ENCODE measurements at regions not wholly inside any gene's neighbourhood (a gene's known extent, or its start where the extent isn't known, plus 50 kb on each side); places are given as distances from the start of the nearest gene placed in this dataset.

DNA sequence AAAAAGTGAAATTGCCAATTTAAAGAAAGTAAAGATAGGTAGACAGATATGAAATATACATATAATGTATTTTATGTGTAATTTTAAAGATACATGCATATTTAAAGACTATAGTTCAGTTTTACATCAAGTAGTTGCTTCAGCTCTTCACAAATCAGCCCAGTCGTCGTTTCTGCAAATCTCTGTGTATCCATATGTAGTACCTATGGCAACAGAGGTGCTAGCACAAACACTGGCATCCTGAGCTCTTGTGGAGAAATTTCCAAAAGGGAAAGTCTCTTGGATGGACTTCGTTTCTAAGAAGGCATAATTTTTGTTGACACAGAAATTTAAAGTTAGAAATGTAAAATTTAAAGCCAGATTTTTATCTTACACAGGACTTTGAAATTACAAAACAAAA is 1284.7 kb downstream of the ROBO1 start:
- Histone ChIP-seq H3K4me3 (no peak overlapping the region), H3K9ac (ENCODE audit: low read depth in 2 of 2, low read length in 2 of 2) (no peak overlapping the region), H3K27me3 (no peaks in the 10 kb centered on the region), H3K36me3 (no peaks in the 10 kb centered on the region), H3K4me1 (no peaks in the 10 kb centered on the region), H3K27ac (no peak overlapping the region), H3K9me3 (no peaks in the 10 kb centered on the region)
- TF ChIP-seq, protein P1, sequence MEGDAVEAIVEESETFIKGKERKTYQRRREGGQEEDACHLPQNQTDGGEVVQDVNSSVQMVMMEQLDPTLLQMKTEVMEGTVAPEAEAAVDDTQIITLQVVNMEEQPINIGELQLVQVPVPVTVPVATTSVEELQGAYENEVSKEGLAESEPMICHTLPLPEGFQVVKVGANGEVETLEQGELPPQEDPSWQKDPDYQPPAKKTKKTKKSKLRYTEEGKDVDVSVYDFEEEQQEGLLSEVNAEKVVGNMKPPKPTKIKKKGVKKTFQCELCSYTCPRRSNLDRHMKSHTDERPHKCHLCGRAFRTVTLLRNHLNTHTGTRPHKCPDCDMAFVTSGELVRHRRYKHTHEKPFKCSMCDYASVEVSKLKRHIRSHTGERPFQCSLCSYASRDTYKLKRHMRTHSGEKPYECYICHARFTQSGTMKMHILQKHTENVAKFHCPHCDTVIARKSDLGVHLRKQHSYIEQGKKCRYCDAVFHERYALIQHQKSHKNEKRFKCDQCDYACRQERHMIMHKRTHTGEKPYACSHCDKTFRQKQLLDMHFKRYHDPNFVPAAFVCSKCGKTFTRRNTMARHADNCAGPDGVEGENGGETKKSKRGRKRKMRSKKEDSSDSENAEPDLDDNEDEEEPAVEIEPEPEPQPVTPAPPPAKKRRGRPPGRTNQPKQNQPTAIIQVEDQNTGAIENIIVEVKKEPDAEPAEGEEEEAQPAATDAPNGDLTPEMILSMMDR (IDR thresholded peaks at IDR 0.05) = no peak
- no peak for DNase-seq
- intact Hi-C loops (cut with DNase I) = no loop called here

DNA sequence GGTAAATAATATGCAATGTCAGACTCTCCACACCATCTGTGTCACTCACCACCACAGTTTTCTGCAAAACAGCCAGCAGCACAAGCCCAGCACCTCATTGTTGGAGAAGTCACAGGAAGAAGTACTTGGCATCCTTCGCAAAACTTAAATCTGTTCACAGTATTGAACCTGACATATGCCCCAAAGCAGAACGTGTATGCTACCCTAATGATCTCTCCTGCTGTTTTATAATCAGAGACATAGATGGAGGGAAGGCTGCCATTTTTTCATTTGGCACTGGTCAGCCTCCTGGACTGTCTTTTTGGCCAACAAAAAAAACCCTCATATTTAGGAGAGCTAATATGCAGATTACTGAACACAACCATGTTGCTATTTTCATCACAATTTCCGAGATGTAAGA is 1272.9 kb downstream of the ROBO1 start:
- TF ChIP-seq, protein P1 (IDR thresholded peaks at IDR 0.05) = no peak
- Histone ChIP-seq H3K9me3 (no peaks in the 10 kb centered on the region), H3K4me1 (no peaks in the 10 kb centered on the region), H3K9ac (ENCODE audit: low read depth in 2 of 2, low read length in 2 of 2) (no peak overlapping the region), H3K27ac (no peak overlapping the region), H3K4me3 (no peak overlapping the region), H3K36me3 (no peaks in the 10 kb centered on the region), H3K27me3 (no peaks in the 10 kb centered on the region)
- intact Hi-C loops (cut with DNase I) = no loop called here
- DNase-seq = no peak

DNA sequence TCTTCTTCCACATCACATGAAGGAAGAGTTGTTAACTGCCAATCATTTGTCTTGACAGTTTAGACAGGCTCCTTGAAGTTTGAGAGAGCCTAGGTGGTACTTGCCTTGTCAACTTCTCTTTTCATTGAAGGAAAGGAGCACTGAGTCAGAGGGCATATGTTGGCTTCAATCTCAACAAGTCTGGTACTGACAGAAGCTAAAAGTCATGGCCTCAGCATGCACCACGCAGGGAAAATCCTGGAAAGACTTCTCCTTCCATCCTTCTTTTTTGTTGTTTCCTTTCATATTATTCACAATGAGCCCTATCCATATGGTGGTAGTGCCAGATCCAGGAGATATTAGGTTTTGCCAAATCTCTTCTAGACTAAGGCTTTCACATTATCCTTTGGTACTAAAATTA is 1272.5 kb downstream of the ROBO1 start:
- intact Hi-C loops (cut with DNase I) = no loop called here
- Histone ChIP-seq H3K36me3 (no peaks in the 10 kb centered on the region), H3K9me3 (no peaks in the 10 kb centered on the region), H3K27ac (no peak overlapping the region), H3K4me3 (no peak overlapping the region), H3K9ac (ENCODE audit: low read depth in 2 of 2, low read length in 2 of 2) (no peak overlapping the region), H3K4me1 (no peaks in the 10 kb centered on the region), H3K27me3 (no peaks in the 10 kb centered on the region)
- no peak for DNase-seq
- TF ChIP-seq, protein P1 (IDR thresholded peaks at IDR 0.05) = no peak

DNA sequence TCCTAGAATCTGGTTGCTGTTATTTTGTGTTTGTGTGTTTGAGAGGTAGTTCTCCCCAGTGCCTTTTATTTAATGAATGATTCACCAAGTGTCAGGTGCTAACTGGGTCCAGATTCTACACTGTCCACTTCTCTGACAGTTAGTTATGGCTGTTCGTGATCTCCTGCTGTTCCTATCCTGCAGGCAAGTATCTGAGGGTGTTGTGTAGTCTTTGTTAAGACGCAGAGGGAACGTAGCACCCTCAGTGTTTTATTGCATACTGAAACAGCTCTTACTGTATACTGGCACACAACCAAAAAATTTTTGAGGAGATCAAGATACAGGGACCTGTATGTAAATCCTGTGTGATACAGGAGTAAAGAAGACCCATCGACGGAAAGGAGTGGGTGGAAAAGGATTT is 1271.3 kb downstream of the ROBO1 start:
- no peak for DNase-seq
- intact Hi-C loops (cut with DNase I) = no loop called here
- no peaks in the 10 kb centered on the region for H3K4me1 ChIP-seq
- H3K27me3 ChIP-seq = no peaks in the 10 kb centered on the region
- no peak overlapping the region for H3K4me3 ChIP-seq
- no peaks in the 10 kb centered on the region for H3K9me3 ChIP-seq
- no peaks in the 10 kb centered on the region for H3K36me3 ChIP-seq
- TF ChIP-seq, protein P1 (IDR thresholded peaks at IDR 0.05) = no peak
- no peak overlapping the region for H3K9ac ChIP-seq (ENCODE audit: low read depth in 2 of 2, low read length in 2 of 2)
- H3K27ac ChIP-seq = no peak overlapping the region

DNA sequence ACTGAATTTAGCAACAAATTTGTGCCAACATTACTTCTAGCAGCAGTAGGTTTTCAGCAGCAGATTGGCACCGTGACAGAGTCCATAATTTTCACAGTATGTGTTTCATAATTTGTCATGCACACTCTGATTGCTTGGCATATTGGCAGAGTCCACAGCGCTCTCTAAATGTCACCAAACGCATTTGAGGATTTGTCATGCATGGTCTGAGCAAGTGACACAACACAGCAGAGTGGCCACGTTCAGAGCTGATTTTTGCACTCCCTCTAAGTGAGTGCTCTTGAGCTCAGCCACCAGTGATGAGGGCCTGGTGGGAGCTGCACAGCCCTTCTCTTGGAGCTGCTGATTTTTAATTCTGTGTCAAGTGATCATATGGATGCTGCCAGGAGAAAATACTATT is 1270.8 kb downstream of the ROBO1 start:
- Histone ChIP-seq H3K9ac (ENCODE audit: low read depth in 2 of 2, low read length in 2 of 2) (no peak overlapping the region), H3K27me3 (no peaks in the 10 kb centered on the region), H3K27ac (no peak overlapping the region), H3K4me3 (no peak overlapping the region), H3K9me3 (no peaks in the 10 kb centered on the region), H3K36me3 (no peaks in the 10 kb centered on the region), H3K4me1 (no peaks in the 10 kb centered on the region)
- intact Hi-C loops (cut with DNase I) = no loop called here
- DNase-seq = no peak
- TF ChIP-seq, protein P1 (IDR thresholded peaks at IDR 0.05) = no peak

DNA sequence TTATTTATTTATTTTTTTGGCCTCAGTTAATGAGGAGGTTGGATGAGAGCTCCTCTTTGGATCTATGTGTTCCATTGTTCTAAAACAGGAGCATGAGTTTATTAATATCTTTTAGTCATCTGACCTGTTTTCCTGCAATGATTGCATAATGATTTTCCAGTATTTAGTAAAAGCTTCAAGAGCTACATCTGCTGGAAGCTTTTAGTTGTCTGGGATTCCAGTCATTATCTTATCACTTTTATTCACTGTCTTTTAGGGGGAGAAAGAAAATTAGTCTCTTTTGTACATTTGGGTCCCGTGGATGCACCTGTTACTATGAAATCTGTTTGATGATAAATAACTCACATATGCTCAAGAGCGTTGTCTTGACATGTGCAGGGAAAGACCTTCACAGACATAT is 1270.0 kb downstream of the ROBO1 start:
- Histone ChIP-seq H3K9ac (ENCODE audit: low read depth in 2 of 2, low read length in 2 of 2) (no peak overlapping the region), H3K27ac (no peak overlapping the region), H3K27me3 (no peaks in the 10 kb centered on the region), H3K4me1 (no peaks in the 10 kb centered on the region), H3K4me3 (no peak overlapping the region), H3K36me3 (no peaks in the 10 kb centered on the region), H3K9me3 (no peaks in the 10 kb centered on the region)
- intact Hi-C loops (cut with DNase I) = no loop called here
- TF ChIP-seq, protein P1 (IDR thresholded peaks at IDR 0.05) = no peak
- no peak for DNase-seq

Measured in colonic mucosa (tissue), 4 donors.